GM12891 (cell line): ENCODE measurements at regions not wholly inside any gene's neighbourhood (a gene's known extent, or its start where the extent isn't known, plus 50 kb on each side); places are given as distances from the start of the nearest gene placed in this dataset.

Experiments
- PAX5 ChIP-seq: IDR thresholded peaks from 2 replicates; pipeline ENCODE4 v1.6.1; 2011; ENCODE audit warnings: low read length, moderate library complexity, mild to moderate bottlenecking; ENCODE audit not compliant: insufficient read depth, severe bottlenecking
- POLR2A ChIP-seq: IDR thresholded peaks from 2 replicates; pipeline ENCODE4 v1.6.1; 2011; ENCODE audit warnings: low read depth, low read length, control low read depth
- TAF1 ChIP-seq: IDR thresholded peaks from 2 replicates; pipeline ENCODE4 v1.6.1; 2011; ENCODE audit warnings: low read depth, low read length, control low read depth

- TF ChIP-seq TAF1, result no peak
- TF ChIP-seq POLR2A, result no peak
- no peak for TF ChIP-seq PAX5
Measured at GRCh38 chr16:13333336-13333735, 431.9 kb downstream of the SHISA9 start.
